ENCODE measurements at regions not wholly inside any gene's neighbourhood (a gene's known extent, or its start where the extent isn't known, plus 50 kb on each side); places are given as distances from the start of the nearest gene placed in this dataset.

GRCh38 chr10:29816801-29817558, 182.2 kb upstream of the SVIL start:
- WGBS (ENCODE audit: low lambda C conversion rate): 94% methylated on average over 14 of the region's 14 CpGs
- Histone ChIP-seq H3K4me3 (ENCODE audit: low read depth in 2 of 2, low read length in 1 of 2) (no peak overlapping the region), H4K20me1 (ENCODE audit: insufficient read depth) (no peaks in the 10 kb centered on the region), H3K36me3 (replicated peaks in 1 of 2; ENCODE audit: control insufficient read depth in 1 of 2, insufficient read depth in 2 of 2, low read length in 1 of 2) (no peaks in the 10 kb centered on the region), H3K9ac (no peak overlapping the region), H3K9me3 (no peaks in the 10 kb centered on the region), H3F3A (replicated peaks; ENCODE audit: insufficient read depth) (peaks cover 7% of the 10 kb centered on the region), H2AFZ (ENCODE audit: low read depth) (no peak overlapping the region), H3K4me1 (ENCODE audit: control insufficient read depth in 1 of 2, insufficient read depth in 2 of 2, low read depth in 1 of 2, low read length in 1 of 2) (peaks cover 6% of the 10 kb centered on the region in 2 experiments), H3K79me2 (ENCODE audit: insufficient read depth) (no peaks in the 10 kb centered on the region), H3K4me2 (no peak overlapping the region), H3K9me2 (no peaks in the 10 kb centered on the region), H3K27ac (ENCODE audit: low read depth in 2 of 2, low read length in 1 of 2) (no peak overlapping the region), H3K27me3 (ENCODE audit: insufficient read depth) (no peaks in the 10 kb centered on the region)
- no peak for TF ChIP-seq FOXJ3 (CRISPR knock-in tag; IDR thresholded peaks at IDR 0.05)
- TF ChIP-seq YY1 (IDR thresholded peaks at IDR 0.05; ENCODE audit: low read depth): no peak
- TF ChIP-seq, protein P1, sequence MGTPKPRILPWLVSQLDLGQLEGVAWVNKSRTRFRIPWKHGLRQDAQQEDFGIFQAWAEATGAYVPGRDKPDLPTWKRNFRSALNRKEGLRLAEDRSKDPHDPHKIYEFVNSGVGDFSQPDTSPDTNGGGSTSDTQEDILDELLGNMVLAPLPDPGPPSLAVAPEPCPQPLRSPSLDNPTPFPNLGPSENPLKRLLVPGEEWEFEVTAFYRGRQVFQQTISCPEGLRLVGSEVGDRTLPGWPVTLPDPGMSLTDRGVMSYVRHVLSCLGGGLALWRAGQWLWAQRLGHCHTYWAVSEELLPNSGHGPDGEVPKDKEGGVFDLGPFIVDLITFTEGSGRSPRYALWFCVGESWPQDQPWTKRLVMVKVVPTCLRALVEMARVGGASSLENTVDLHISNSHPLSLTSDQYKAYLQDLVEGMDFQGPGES (IDR thresholded peaks at IDR 0.05; ENCODE audit: low read depth, low read length): no peak
- no peak for TF ChIP-seq SMC3 (IDR thresholded peaks at IDR 0.05; ENCODE audit: low read depth, low read length)
- TF ChIP-seq GATA2 (CRISPR knock-in tag; IDR thresholded peaks at IDR 0.05): no peak
- no peak for TF ChIP-seq EP300 (IDR thresholded peaks at IDR 0.05; ENCODE audit: borderline replicate concordance in 1 of 2, low read depth in 1 of 2, low read length in 1 of 2)
- no peak for TF ChIP-seq EZH2phosphoT487 (IDR thresholded peaks at IDR 0.05; ENCODE audit: borderline replicate concordance, low read depth)
- no peak for TF ChIP-seq RFX5 (IDR thresholded peaks at IDR 0.05; ENCODE audit: low read length)
- no peak for TF ChIP-seq TAF1 (IDR thresholded peaks at IDR 0.05; ENCODE audit: borderline replicate concordance, low read depth, low read length)
- no peak for TF ChIP-seq RCOR1 (IDR thresholded peaks at IDR 0.05; ENCODE audit: low read length)
- TF ChIP-seq ELF1 (IDR thresholded peaks at IDR 0.05): no peak
- no peak for TF ChIP-seq GABPA (IDR thresholded peaks at IDR 0.05; ENCODE audit: low read depth)
- TF ChIP-seq CTCF (IDR thresholded peaks at IDR 0.05): no peak
- no peak for TF ChIP-seq RAD21 (IDR thresholded peaks at IDR 0.05; ENCODE audit: low read length)
- CTCF ChIA-PET: interaction anchor here (0.7 to 1.1 kb wide), 2 partner anchors 21 to 1357 kb away, joined by 3 to 4 read pairs; no protein-coding TSS in a partner anchor
- DNase-seq: no peak
- POLR2A ChIA-PET: no interaction called here

DNA sequence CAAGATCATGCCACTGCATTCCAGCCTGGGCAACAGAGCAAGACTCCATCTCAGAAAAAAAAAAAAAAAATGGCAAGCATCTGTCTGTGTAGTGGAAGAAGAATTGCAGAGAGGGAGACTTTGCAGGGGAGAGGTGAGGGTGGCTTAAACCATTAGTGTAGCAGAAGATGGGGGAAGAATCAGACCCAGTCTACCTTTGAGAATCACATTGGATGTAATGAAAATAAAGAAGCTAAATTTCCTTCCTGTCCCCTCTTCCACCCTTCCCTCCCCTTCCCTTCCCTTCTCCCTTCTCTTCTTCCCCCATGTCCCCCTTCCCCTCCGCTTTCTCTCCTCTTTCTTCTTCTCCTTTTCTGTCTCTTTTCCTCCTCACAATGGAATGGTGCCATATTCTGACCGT, 180.8 kb upstream of the SVIL start:
- WGBS (ENCODE audit: low lambda C conversion rate): 87% methylated on average over 2 of the region's 2 CpGs
- POLR2A ChIA-PET: no interaction called here
- no peak for TF ChIP-seq USF1 (IDR thresholded peaks at IDR 0.05; ENCODE audit: borderline replicate concordance, low read depth)
- no peak for TF ChIP-seq RAD21 (IDR thresholded peaks at IDR 0.05; ENCODE audit: low read length)
- TF ChIP-seq, protein P1 (IDR thresholded peaks at IDR 0.05; ENCODE audit: low read depth, low read length): no peak
- no peak for TF ChIP-seq MEF2A (IDR thresholded peaks at IDR 0.05; ENCODE audit: borderline replicate concordance, low read depth)
- TF ChIP-seq SMC3 (IDR thresholded peaks at IDR 0.05; ENCODE audit: low read depth, low read length): no peak
- TF ChIP-seq CHD2 (IDR thresholded peaks at IDR 0.05; ENCODE audit: low read length, partially characterized antibody): no peak
- no peak for TF ChIP-seq MXI1 (IDR thresholded peaks at IDR 0.05; ENCODE audit: low read depth, low read length)
- TF ChIP-seq YY1 (IDR thresholded peaks at IDR 0.05; ENCODE audit: low read depth): no peak
- TF ChIP-seq, protein P2, sequence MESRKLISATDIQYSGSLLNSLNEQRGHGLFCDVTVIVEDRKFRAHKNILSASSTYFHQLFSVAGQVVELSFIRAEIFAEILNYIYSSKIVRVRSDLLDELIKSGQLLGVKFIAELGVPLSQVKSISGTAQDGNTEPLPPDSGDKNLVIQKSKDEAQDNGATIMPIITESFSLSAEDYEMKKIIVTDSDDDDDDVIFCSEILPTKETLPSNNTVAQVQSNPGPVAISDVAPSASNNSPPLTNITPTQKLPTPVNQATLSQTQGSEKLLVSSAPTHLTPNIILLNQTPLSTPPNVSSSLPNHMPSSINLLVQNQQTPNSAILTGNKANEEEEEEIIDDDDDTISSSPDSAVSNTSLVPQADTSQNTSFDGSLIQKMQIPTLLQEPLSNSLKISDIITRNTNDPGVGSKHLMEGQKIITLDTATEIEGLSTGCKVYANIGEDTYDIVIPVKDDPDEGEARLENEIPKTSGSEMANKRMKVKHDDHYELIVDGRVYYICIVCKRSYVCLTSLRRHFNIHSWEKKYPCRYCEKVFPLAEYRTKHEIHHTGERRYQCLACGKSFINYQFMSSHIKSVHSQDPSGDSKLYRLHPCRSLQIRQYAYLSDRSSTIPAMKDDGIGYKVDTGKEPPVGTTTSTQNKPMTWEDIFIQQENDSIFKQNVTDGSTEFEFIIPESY (IDR thresholded peaks at IDR 0.05; ENCODE audit: borderline replicate concordance, low read depth): no peak
- no peak for TF ChIP-seq EP300 (IDR thresholded peaks at IDR 0.05; ENCODE audit: borderline replicate concordance in 1 of 2, low read depth in 1 of 2, low read length in 1 of 2)
- TF ChIP-seq JUND (IDR thresholded peaks at IDR 0.05): no peak
- TF ChIP-seq EZH2phosphoT487 (IDR thresholded peaks at IDR 0.05; ENCODE audit: borderline replicate concordance, low read depth): no peak

More for the DNA sequence above, 180.8 kb upstream of the SVIL start:
- Histone ChIP-seq H3K9me3 (no peaks in the 10 kb centered on the region), H3K4me1 (ENCODE audit: control insufficient read depth in 1 of 2, insufficient read depth in 2 of 2, low read depth in 1 of 2, low read length in 1 of 2) (peaks cover 15 to 16% of the 10 kb centered on the region in 2 experiments), H3F3A (replicated peaks; ENCODE audit: insufficient read depth) (peaks cover 9% of the 10 kb centered on the region), H3K27ac (ENCODE audit: low read depth in 2 of 2, low read length in 1 of 2) (no peak overlapping the region), H3K9me2 (no peaks in the 10 kb centered on the region), H3K4me2 (no peak overlapping the region), H2AFZ (ENCODE audit: low read depth) (no peak overlapping the region), H3K36me3 (replicated peaks in 1 of 2; ENCODE audit: control insufficient read depth in 1 of 2, insufficient read depth in 2 of 2, low read length in 1 of 2) (no peaks in the 10 kb centered on the region), H3K9ac (no peak overlapping the region), H3K27me3 (ENCODE audit: insufficient read depth) (no peaks in the 10 kb centered on the region), H3K4me3 (ENCODE audit: low read depth in 2 of 2, low read length in 1 of 2) (no peak overlapping the region), H3K79me2 (ENCODE audit: insufficient read depth) (no peaks in the 10 kb centered on the region), H4K20me1 (ENCODE audit: insufficient read depth) (no peaks in the 10 kb centered on the region)
- DNase-seq: no peak
- CTCF ChIA-PET: no interaction called here

All from SK-N-SH (cell line).